NCI-H446 (cell line): ENCODE measurements at regions not wholly inside any gene's neighbourhood (a gene's known extent, or its start where the extent isn't known, plus 50 kb on each side); places are given as distances from the start of the nearest gene placed in this dataset.

ENCODE experiments used
- DNase-seq, 2 experiments: peaks; one replicate each; lab custom pipeline; 2025; lab: John Stamatoyannopoulos, UW

DNA sequence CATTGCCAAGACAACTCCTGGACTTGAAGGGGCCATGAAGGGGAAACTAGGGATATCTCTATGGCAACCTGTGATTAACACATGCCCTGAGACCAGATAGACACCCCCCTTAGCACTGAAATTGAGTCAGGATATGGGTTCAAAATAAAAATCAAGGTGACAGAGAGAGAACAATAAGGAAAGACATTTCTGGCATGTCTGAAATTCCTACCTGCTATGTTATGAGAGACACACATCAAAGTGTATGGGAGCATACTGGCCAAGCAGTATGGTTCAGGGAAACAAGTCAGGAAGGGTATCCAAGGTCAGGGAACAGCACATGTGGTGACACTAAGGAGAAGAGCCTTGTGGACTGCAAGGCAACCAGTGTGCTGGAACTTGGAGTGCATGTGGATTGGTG, 388.7 kb downstream of the SHQ1 start:
- DNase-seq = no peak

DNA sequence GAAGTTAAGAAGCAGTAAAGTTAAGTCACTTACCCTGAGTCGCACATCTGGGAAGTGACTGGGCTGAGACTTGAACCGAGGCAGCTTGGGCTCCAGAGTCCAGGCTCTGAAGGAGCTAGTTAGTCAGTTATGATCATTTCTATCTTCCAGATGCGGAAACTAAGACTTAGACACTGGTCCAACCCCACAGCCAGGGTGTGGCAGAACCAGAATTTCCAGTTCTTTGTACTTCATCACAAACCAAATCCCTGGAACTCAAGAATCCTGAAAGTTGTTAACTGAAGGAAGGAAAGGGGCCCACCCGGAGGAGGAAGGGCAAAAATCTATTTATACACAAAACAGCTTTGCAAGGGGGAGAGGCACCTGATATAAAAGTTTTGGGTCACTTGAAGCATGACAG, 389.9 kb downstream of the SHQ1 start:
- no peak for DNase-seq

- no peak for DNase-seq
Observed at GRCh38 chr3:72454441-72454840, 393.8 kb downstream of the SHQ1 start.

- no peak for DNase-seq
Observed at GRCh38 chr3:72453706-72454105, 394.5 kb downstream of the SHQ1 start.

GRCh38 chr3:72452745-72453144, 395.5 kb downstream of the SHQ1 start:
- DNase-seq = no peak

DNA sequence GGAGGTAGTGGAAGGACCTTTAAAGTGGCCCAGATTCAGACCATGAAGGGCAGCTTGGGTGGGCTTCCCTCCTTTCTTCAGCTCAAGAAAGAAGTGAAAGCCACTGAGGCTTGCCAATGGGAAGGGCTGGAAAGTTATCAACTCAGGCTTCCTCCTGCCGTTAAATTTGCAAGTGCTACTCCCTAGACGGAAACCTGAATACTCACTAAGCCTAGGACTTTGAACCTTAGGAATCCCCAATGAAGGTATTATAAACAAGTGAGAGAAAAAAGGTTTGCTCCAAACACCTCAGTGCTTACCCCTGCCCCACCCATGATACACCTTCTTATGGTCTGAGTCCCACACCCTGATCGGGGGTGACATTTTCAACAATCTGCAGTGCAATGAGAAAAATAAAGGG, 396.4 kb downstream of the SHQ1 start:
- no peak for DNase-seq

- no peak for DNase-seq
Observed at GRCh38 chr3:72449551-72449950, 398.7 kb downstream of the SHQ1 start.

DNA sequence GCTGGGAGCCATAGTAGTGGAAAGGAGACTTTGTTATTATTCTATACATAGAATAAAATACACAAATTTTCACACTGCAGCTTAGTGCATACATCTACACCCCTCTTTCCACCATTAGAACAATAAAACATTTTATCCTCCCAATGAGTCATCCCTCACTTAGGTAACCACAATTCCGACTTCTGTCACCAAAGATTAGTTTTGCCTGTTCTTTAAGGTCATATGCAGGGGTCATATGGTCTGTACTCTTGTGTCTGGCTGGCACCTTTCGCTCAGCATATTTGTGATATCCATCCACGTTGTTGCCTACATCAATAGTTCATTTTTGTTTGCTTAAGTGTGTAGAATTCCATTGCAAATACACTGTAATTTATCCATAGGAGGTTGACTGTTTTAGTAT, 399.4 kb downstream of the SHQ1 start:
- DNase-seq = no peak

GRCh38 chr3:72448375-72448823, 399.8 kb downstream of the SHQ1 start:
- DNase-seq = no peak

GRCh38 chr3:72447059-72447946, 400.9 kb downstream of the SHQ1 start:
- peak; percentile 32 to 90 for DNase-seq

DNA sequence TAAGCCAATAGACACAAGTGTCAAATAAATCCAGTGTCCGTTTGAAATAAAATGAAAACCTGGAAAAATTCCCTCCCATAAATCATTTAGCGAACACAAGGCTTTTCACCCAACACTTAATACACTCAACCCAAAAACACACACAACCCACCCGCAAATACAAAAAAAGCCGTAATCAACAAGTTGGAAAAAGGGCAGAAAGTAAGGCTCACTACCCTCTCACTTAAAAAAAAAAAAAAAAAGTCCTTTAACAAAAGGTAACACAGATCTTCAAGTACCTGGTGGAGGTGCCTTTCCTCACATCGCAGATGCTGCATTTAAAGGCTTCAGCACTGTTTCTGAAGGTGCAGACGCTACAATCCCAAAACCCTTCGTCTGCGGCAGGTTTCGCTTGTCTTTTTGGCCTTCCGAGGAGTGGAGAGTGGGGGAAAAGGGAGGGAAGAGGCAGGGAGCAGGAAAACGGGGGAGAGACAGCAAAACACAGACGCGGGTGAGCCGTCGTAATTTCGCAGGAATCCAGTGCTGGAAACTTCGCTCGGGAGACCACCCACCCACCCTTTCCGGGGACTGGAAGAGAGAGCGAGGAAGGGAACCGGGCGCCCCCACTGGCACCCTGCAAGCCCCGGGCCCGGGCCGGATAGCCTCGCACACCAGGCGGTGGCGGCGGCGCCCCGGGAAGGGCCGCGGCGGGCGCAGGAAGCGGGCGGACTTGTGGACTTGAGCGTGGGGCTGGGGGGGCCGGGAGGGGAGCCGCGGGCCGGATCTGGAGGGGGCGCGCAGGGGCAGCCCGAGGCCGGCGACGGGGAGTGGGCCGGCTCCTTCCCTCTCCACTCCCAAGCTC, 401.8 kb downstream of the SHQ1 start, which contains the start of gene RYBP:
RYBP (minus strand) TSS at position 404 of the 841 bp plus-strand sequence.
- DNase-seq = peak in 1 of 2 experiments; percentile 2

- no peak for DNase-seq
Observed at GRCh38 chr3:72445827-72446217, 402.4 kb downstream of the SHQ1 start.

DNA sequence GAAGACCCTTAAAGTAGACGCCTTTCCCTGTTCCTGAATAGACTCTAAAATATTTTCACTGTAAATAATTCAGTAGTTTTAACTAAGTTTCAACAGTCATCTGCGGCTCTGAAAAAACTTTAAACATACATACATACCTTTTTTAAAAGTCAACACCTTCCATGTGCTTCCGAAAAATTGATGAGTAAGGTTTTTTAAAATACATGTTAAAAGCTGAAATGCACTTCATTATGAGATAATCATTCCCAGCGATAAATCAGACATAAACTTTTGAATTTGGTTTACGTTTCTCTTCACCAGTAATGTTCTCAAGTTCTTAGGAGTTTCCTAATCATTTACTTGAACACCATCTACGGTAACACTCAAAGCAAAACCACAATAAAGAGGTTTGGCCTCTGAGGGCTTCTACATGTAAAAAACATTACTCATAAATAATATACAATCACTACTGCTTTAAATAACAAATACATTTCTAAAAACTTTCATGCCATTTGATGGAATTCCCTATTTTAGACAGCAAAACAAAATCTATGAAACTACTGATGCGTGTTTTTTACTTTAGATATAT, 403.5 kb downstream of the SHQ1 start:
- DNase-seq = no peak

DNA sequence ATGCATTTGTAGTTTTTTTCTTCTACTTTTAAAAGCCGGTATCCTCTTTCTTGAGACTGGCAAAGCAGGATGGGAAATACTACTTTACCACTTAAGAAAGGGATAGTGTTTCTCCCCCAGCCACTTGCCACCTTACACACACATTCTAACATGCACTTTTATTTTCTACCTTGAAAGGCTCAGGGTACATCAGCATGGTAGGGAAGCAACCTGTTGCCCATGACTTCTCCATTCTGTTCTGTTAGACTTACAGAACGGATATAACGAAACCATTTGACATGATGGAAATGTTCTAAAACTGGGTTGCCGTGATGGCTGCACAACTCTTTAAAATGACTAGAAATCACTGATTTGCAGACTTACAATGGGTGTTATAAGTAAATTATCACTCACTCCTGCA, 405.5 kb downstream of the SHQ1 start:
- no peak for DNase-seq

DNA sequence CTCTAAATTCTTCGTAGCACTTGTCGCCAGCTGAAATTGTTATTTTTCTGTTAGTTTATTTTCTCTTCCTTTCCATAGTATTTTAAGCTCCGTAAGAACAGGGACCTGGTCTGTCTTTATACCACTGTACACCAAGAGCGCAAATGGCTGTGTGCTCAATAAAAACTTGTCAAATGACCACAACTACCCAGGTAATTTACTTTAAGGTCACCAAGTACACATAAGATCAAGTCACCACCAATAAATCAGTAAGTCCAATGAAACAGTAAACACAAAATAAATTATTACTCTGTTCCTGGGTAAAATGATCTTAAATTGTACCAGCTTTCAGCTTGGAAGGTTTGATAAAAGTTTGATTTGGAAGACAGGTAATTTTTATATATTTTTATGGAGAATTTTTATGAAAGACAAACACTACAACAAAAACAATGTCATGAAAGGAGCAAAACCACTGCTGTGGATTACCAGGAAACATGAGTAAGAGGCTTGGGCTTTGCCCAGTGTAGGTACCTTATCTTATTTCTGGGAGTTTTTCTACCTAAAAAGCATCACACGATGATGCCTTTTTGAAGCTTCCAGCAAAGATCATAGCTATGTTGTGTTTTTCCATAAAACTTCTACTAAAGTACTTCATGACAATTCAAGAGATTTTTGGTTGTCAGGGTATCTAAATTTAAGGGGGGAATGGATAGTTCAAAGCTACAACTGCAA, 406.8 kb downstream of the SHQ1 start:
- DNase-seq = no peak

- no peak for DNase-seq
Observed at GRCh38 chr3:72440491-72440890, 407.8 kb downstream of the SHQ1 start.

GRCh38 chr3:72439321-72440183, 408.7 kb downstream of the SHQ1 start:
- DNase-seq = no peak

DNA sequence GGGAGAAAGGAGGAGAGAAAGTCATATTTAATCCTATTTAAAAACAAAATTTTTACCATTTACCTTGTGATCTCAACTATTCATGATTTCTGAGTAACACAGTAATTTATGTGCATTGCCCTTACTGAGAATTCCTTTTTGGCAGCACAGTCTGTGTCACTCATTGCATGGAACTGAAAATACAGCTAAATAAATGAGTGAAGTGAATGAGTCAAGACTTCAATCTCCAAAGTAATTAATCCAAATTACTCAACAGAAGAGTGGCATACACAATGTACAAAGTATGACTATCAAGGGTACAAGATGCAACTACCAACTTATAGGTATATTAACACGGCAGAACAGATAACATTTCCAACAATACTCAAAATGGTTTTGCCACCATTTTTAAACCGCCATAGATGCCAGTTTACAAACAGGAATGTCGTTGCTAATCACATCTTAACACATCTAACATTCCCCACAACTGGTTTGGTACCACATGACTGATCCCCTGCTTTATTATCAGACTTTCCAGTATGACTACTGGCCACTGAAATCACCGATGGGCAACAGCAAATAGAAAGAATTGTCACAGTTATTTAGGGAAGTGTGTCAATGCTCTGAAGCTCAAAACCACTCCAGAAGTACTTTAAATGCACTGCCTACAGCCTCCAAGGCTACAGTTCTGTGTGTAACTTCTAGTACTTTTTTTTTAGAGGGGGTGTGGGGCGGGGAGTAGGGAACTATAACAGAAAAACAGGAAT, 410.4 kb downstream of the SHQ1 start:
- no peak for DNase-seq

DNA sequence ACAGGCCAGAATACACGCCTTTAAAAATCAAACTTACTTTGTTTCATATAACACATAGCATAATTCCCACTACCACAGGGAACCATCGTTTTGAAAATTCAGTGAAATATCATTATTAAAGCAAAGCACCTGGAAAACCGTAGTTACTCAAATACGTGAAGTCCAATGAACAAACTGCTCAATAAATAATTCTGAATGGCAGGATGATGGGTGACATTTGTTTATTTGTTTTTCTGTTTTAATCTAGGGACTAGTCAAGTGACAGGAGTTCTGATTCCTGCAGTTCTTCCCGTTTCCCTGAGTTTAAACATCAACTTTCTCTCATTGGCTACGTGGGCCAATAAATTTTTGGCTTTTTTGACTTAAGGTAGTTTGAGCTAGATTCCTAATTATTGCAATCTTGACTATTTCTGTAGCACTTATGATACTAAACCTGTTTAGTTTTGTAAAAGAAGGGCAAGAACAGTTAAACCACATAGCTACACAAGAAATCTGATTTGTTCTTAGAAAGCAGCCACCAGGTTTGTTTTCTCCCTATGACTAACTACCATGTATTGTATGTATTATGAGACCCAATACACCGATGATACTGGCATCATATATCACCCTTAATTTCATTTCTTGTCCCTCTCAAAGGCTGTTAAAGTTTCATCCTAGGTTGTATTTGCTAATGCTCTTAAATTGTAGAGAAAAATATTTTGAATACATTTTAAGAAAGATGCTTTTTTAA, 411.2 kb downstream of the SHQ1 start:
- DNase-seq = no peak

DNA sequence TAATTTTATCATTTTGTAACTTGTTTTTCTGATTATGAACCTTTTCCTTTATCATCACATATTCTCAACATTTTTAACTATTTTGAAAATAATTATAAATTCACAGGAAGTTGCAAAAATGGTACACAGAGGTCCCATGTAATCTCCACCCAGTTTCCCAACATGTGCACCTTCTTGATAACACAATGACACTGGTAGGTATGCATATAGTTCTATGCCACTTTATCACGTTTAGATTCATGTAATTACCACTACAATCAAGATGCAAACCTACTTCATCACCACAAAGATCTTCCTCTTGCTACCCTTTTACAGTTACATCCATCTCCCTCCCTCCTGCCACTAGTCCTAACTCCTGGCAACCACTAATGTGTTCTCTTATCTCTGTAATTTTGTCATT, 413.9 kb downstream of the SHQ1 start:
- DNase-seq = no peak
